Suprapubic skin (tissue), 3 donors: ENCODE measurements at regions not wholly inside any gene's neighbourhood (a gene's known extent, or its start where the extent isn't known, plus 50 kb on each side); places are given as distances from the start of the nearest gene placed in this dataset.

Experiments used
- POLR2A ChIP-seq, 2 donors: fragments of 450-650 bp; IDR thresholded peaks; one replicate each; pipeline ENCODE4 v1.6.1; 2017; ENCODE audit warnings: antibody characterized with exemption in 2 of 2, mild to moderate bottlenecking in 2 of 2, moderate library complexity in 2 of 2
- TF ChIP-seq, protein P1 (sequence below), 2 donors: fragments of 200-600 bp in 1 of 2; fragments of 450-650 bp in 1 of 2; sonication (generic) in 1 of 2; IDR thresholded peaks; one replicate each; pipeline ENCODE4 v1.5.1; 2016 to 2019; ENCODE audit warnings: antibody characterized with exemption in 2 of 2, mild to moderate bottlenecking in 1 of 2, moderate library complexity in 1 of 2

- TF ChIP-seq, protein P1, sequence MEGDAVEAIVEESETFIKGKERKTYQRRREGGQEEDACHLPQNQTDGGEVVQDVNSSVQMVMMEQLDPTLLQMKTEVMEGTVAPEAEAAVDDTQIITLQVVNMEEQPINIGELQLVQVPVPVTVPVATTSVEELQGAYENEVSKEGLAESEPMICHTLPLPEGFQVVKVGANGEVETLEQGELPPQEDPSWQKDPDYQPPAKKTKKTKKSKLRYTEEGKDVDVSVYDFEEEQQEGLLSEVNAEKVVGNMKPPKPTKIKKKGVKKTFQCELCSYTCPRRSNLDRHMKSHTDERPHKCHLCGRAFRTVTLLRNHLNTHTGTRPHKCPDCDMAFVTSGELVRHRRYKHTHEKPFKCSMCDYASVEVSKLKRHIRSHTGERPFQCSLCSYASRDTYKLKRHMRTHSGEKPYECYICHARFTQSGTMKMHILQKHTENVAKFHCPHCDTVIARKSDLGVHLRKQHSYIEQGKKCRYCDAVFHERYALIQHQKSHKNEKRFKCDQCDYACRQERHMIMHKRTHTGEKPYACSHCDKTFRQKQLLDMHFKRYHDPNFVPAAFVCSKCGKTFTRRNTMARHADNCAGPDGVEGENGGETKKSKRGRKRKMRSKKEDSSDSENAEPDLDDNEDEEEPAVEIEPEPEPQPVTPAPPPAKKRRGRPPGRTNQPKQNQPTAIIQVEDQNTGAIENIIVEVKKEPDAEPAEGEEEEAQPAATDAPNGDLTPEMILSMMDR (IDR thresholded peaks at IDR 0.05): no peak
- no peak for TF ChIP-seq POLR2A (IDR thresholded peaks at IDR 0.05)
Observed at GRCh38 chr1:105017587-105017986, 1267.9 kb downstream of the AMY1C start.
